Calu3 (cell line): ENCODE measurements at regions not wholly inside any gene's neighbourhood (a gene's known extent, or its start where the extent isn't known, plus 50 kb on each side); places are given as distances from the start of the nearest gene placed in this dataset.

Experiments
- BruUV-seq: library from RNA; stranded (reverse); fragments of 400-500 nt; replicated peaks from 2 replicates; lab custom pipeline; 2021; lab: Mats Ljungman, UMichigan
- CTCF ChIA-PET: fragments of 300-600 bp; sonication (Branson Sonifier 250); formaldehyde crosslinking; loops from one replicate; lab custom pipeline; 2022; ENCODE audit warnings: antibody characterized with exemption; lab: Charles Lee
- DNase-seq: peaks from one replicate; pipeline ENCODE4 v3.0.0; 2022
- H3K27ac Mint-ChIP-seq: one replicate; pipeline ENCODE4 v1.8.0; 2022; ENCODE audit warnings: mixed read lengths; ENCODE audit not compliant: unreplicated experiment
- H3K27me3 Mint-ChIP-seq: one replicate; pipeline ENCODE4 v1.8.0; 2022; ENCODE audit warnings: mixed read lengths; ENCODE audit not compliant: unreplicated experiment
- H3K36me3 Mint-ChIP-seq: one replicate; pipeline ENCODE4 v1.8.0; 2022; ENCODE audit warnings: mild to moderate bottlenecking, moderate library complexity, mixed read lengths; ENCODE audit not compliant: insufficient read depth, unreplicated experiment
- H3K4me1 Mint-ChIP-seq: one replicate; pipeline ENCODE4 v1.8.0; 2022; ENCODE audit warnings: mild to moderate bottlenecking, low read depth, mixed read lengths; ENCODE audit not compliant: unreplicated experiment
- H3K4me3 Mint-ChIP-seq: one replicate; pipeline ENCODE4 v1.8.0; 2022; ENCODE audit warnings: mild to moderate bottlenecking, low read depth, moderate library complexity, mixed read lengths; ENCODE audit not compliant: unreplicated experiment
- H3K9me3 Mint-ChIP-seq: one replicate; pipeline ENCODE4 v1.8.0; 2022; ENCODE audit warnings: low read depth, mixed read lengths; ENCODE audit not compliant: unreplicated experiment
- CTCF ChIP-seq: fragments of 200-600 bp; IDR thresholded peaks from one replicate; pipeline ENCODE4 v1.8.0; 2022; ENCODE audit warnings: antibody characterized with exemption; ENCODE audit not compliant: unreplicated experiment
- intact Hi-C: fragments of 100-400 bp; cut with micrococcal nuclease; formaldehyde crosslinking; loops from one replicate; pipeline ENCODE4 v1.10.0; 2022; ENCODE audit not compliant: unreplicated experiment

- CTCF ChIA-PET, result interaction anchor here (0.7 kb wide), 1 partner anchor 230 kb away, joined by 4 read pairs; no protein-coding TSS in a partner anchor
- no peak for DNase-seq
- no peak for TF ChIP-seq CTCF
- H3K27ac Mint-ChIP-seq, result no peak overlapping the region
- no peaks in the 10 kb centered on the region for H3K27me3 Mint-ChIP-seq
- H3K36me3 Mint-ChIP-seq, result no peaks in the 10 kb centered on the region
- no peaks in the 10 kb centered on the region for H3K4me1 Mint-ChIP-seq
- intact Hi-C loops, result no loop called here
- no peak overlapping the region for H3K4me3 Mint-ChIP-seq
- no peaks in the 10 kb centered on the region for H3K9me3 Mint-ChIP-seq
- no TSS peak for BruUV-seq
Measured at GRCh38 chr13:105492216-105492615, 1043.2 kb downstream of the EFNB2 start.

- BruUV-seq, result no TSS peak
- Mint-ChIP-seq H3K27ac (no peak overlapping the region), H3K36me3 (no peaks in the 10 kb centered on the region), H3K4me3 (no peak overlapping the region), H3K27me3 (no peaks in the 10 kb centered on the region), H3K4me1 (no peaks in the 10 kb centered on the region), H3K9me3 (no peaks in the 10 kb centered on the region)
- no peak for DNase-seq
- intact Hi-C loops, result no loop called here
- CTCF ChIA-PET, result no interaction called here
- no peak for TF ChIP-seq CTCF
Measured at GRCh38 chr13:105491345-105491744, 1044.1 kb downstream of the EFNB2 start.

GRCh38 chr13:105485081-105485480 lies 1050.4 kb downstream of the EFNB2 start:
- no TSS peak for BruUV-seq
- no peak overlapping the region for H3K4me3 Mint-ChIP-seq
- no peak overlapping the region for H3K27ac Mint-ChIP-seq

GRCh38 chr13:105474983-105475610 lies 1060.4 kb downstream of the EFNB2 start:
- no TSS peak for BruUV-seq
- intact Hi-C loops, result no loop called here
- H3K9me3 Mint-ChIP-seq, result no peaks in the 10 kb centered on the region
- no peaks in the 10 kb centered on the region for H3K27me3 Mint-ChIP-seq
- H3K27ac Mint-ChIP-seq, result no peak overlapping the region
- DNase-seq, result no peak
- H3K36me3 Mint-ChIP-seq, result no peaks in the 10 kb centered on the region
- CTCF ChIA-PET, result no interaction called here
- H3K4me3 Mint-ChIP-seq, result no peak overlapping the region
- TF ChIP-seq CTCF, result no peak
- no peaks in the 10 kb centered on the region for H3K4me1 Mint-ChIP-seq

More at GRCh38 chr13:105485081-105485480, 1050.4 kb downstream of the EFNB2 start:
- Mint-ChIP-seq H3K36me3 (no peaks in the 10 kb centered on the region), H3K9me3 (peaks cover 3% of the 10 kb centered on the region), H3K4me1 (no peaks in the 10 kb centered on the region), H3K27me3 (no peaks in the 10 kb centered on the region)
- no peak for DNase-seq
- no peak for TF ChIP-seq CTCF
- CTCF ChIA-PET, result no interaction called here
- intact Hi-C loops, result no loop called here
